A549 (cell line): ENCODE measurements at regions not wholly inside any gene's neighbourhood (a gene's known extent, or its start where the extent isn't known, plus 50 kb on each side); places are given as distances from the start of the nearest gene placed in this dataset.

Experiments
- ATAC-seq, 2 experiments: fragments of 200-7000 bp in 1 of 2; fragments of >200 bp in 1 of 2; cut with Nextera tagmentation in 1 of 2; cut with Tn5 transposase in 1 of 2; 3 replicates each; pipeline versions ENCODE4 v1.8.0 to v1.9.1; 2018 to 2020; ENCODE audit warnings: mild to moderate bottlenecking in 1 of 2, moderate library complexity in 1 of 2
- CTCF ChIA-PET: fragments of 300-600 bp; sonication (Branson Sonifier 250); formaldehyde crosslinking; extraction: SDS; loops from one replicate; lab custom pipeline; 2021; ENCODE audit warnings: antibody characterized with exemption, inconsistent platforms; lab: Yijun Ruan, JAX
- POLR2A ChIA-PET: fragments of 350-600 bp; formaldehyde crosslinking; extraction: SDS; loops from one replicate; lab custom pipeline; 2021; ENCODE audit warnings: antibody characterized with exemption, inconsistent platforms; lab: Yijun Ruan, JAX
- DNase-seq, 2 experiments: peaks; one replicate each; pipeline versions ENCODE4 v3.0.0 to v3.0.0-alpha.2; 2011 to 2016; ENCODE audit warnings: low read depth in 1 of 2, low spot score in 1 of 2
- FAIRE-seq: peaks from 2 replicates; lab custom pipeline; 2011; peaks lifted over from hg19 to GRCh38; lab: Jason Lieb, UNC
- H3K27ac ChIP-seq, 2 experiments: fragments of >200 bp; sonication (Bioruptor Twin); formaldehyde crosslinking; 3 replicates each; pipeline ENCODE4 v1.5.1; 2016 to 2017
- H3K4me1 ChIP-seq: fragments of >200 bp; sonication (Bioruptor Twin); formaldehyde crosslinking; 3 replicates; pipeline ENCODE4 v1.6.1; 2016
- H3K4me2 ChIP-seq: fragments of >200 bp; sonication (Bioruptor Twin); formaldehyde crosslinking; 3 replicates; pipeline ENCODE4 v1.6.1; 2016
- H3K4me3 ChIP-seq: fragments of >200 bp; sonication (Bioruptor Twin); formaldehyde crosslinking; 3 replicates; pipeline ENCODE4 v1.5.1; 2016
- H3K9me3 ChIP-seq: fragments of >200 bp; sonication (Bioruptor Twin); formaldehyde crosslinking; 3 replicates; pipeline ENCODE4 v1.6.1; 2016
- ATOH8 ChIP-seq: fragments of 250-450 bp; sonication (Bioruptor Pico); IDR thresholded peaks from 2 replicates; pipeline ENCODE4 v1.5.0; 2020; ENCODE audit warnings: low read depth, mild to moderate bottlenecking, moderate library complexity
- CBX2 ChIP-seq: fragments of 200-600 bp; sonication (generic); IDR thresholded peaks from 2 replicates; pipeline ENCODE4 v1.6.1; 2016; ENCODE audit warnings: low read depth, mild to moderate bottlenecking, borderline replicate concordance
- CEBPB ChIP-seq, 2 experiments: fragments of >200 bp in 1 of 2; sonication (Bioruptor Twin) in 1 of 2; formaldehyde crosslinking in 1 of 2; IDR thresholded peaks; 2 replicates each; pipeline ENCODE4 v1.6.1; 2012 to 2016
- CHD2 ChIP-seq: fragments of 150-350 bp; IDR thresholded peaks from 2 replicates; pipeline ENCODE4 v1.6.1; 2014; ENCODE audit warnings: low read length; ENCODE audit not compliant: partially characterized antibody
- E2F6 ChIP-seq: IDR thresholded peaks from 2 replicates; pipeline ENCODE4 v1.6.1; 2012; ENCODE audit warnings: low read depth, borderline replicate concordance
- EHMT2 ChIP-seq: fragments of 200-600 bp; sonication (generic); IDR thresholded peaks from 2 replicates; pipeline ENCODE4 v1.6.1; 2016; ENCODE audit warnings: antibody characterized with exemption, low read depth, mild to moderate bottlenecking, moderate library complexity
- ELK1 ChIP-seq: fragments of 150-350 bp; IDR thresholded peaks from 2 replicates; pipeline ENCODE4 v1.6.1; 2014; ENCODE audit warnings: low read depth, mild to moderate bottlenecking, low read length
- ESRRA ChIP-seq: fragments of 150-350 bp; IDR thresholded peaks from 2 replicates; pipeline ENCODE4 v1.6.1; 2014; ENCODE audit warnings: mild to moderate bottlenecking, low read length, borderline replicate concordance
- FOSL2 ChIP-seq, 2 experiments: fragments of 450-650 bp in 1 of 2; fragments of >200 bp in 1 of 2; sonication (Bioruptor Twin) in 1 of 2; formaldehyde crosslinking; IDR thresholded peaks; 2 replicates each; pipeline versions ENCODE4 v1.5.0 to v1.6.1; 2016 to 2020; ENCODE audit warnings: mild to moderate bottlenecking in 1 of 2, moderate library complexity in 1 of 2
- HES2 ChIP-seq: fragments of >200 bp; sonication (Bioruptor Twin); formaldehyde crosslinking; IDR thresholded peaks from 2 replicates; pipeline ENCODE4 v1.6.1; 2016
- HEYL ChIP-seq: fragments of 250-450 bp; sonication (Bioruptor Pico); IDR thresholded peaks from 2 replicates; pipeline ENCODE4 v1.8.0; 2021; ENCODE audit warnings: mild to moderate bottlenecking, moderate library complexity
- HOXB13 ChIP-seq: fragments of 250-450 bp; sonication (Bioruptor Pico); IDR thresholded peaks from 2 replicates; pipeline ENCODE4 v1.5.0; 2020; ENCODE audit warnings: low read depth, mild to moderate bottlenecking, moderate library complexity
- JUNB ChIP-seq: fragments of >200 bp; sonication (Bioruptor Twin); formaldehyde crosslinking; IDR thresholded peaks from 2 replicates; pipeline ENCODE4 v1.6.1; 2016
- KDM1A ChIP-seq: fragments of 200-600 bp; sonication (generic); IDR thresholded peaks from 2 replicates; pipeline ENCODE4 v1.6.1; 2016; ENCODE audit warnings: low read depth, mild to moderate bottlenecking
- MAZ ChIP-seq: fragments of 150-350 bp; IDR thresholded peaks from 2 replicates; pipeline ENCODE4 v1.6.1; 2014; ENCODE audit warnings: antibody characterized with exemption, low read depth, low read length, borderline replicate concordance
- NPAS2 ChIP-seq: fragments of 250-450 bp; sonication (Bioruptor Pico); IDR thresholded peaks from 2 replicates; pipeline ENCODE4 v1.8.0; 2022; ENCODE audit warnings: mild to moderate bottlenecking, moderate library complexity, borderline replicate concordance
- PHF8 ChIP-seq: fragments of 200-600 bp; sonication (generic); IDR thresholded peaks from 2 replicates; pipeline ENCODE4 v1.6.1; 2016; ENCODE audit warnings: low read depth, mild to moderate bottlenecking, antibody characterized with exemption, moderate library complexity, borderline replicate concordance
- POLR2A ChIP-seq: IDR thresholded peaks from 2 replicates; pipeline ENCODE4 v1.6.1; 2012; ENCODE audit warnings: mild to moderate bottlenecking, low read length
- RARB ChIP-seq: fragments of 250-450 bp; sonication (Bioruptor Pico); IDR thresholded peaks from 2 replicates; pipeline ENCODE4 v1.8.0; 2021; ENCODE audit warnings: mild to moderate bottlenecking, moderate library complexity
- REST ChIP-seq: fragments of 200-600 bp; sonication (generic); IDR thresholded peaks from 2 replicates; pipeline ENCODE4 v1.6.1; 2016; ENCODE audit warnings: antibody characterized with exemption, mild to moderate bottlenecking, moderate library complexity
- SREBF2 ChIP-seq: fragments of 450-650 bp; IDR thresholded peaks from 2 replicates; pipeline ENCODE4 v1.6.1; 2014; ENCODE audit warnings: mild to moderate bottlenecking, moderate library complexity
- TFCP2L1 ChIP-seq: fragments of 250-450 bp; sonication (Bioruptor Pico); IDR thresholded peaks from 2 replicates; pipeline ENCODE4 v1.5.0; 2021; ENCODE audit warnings: mild to moderate bottlenecking
- ZC3H11A ChIP-seq: fragments of 450-650 bp; IDR thresholded peaks from 2 replicates; pipeline ENCODE4 v1.6.1; 2014; ENCODE audit warnings: antibody characterized with exemption, mild to moderate bottlenecking
- ZFP36 ChIP-seq: fragments of 450-650 bp; IDR thresholded peaks from 2 replicates; pipeline ENCODE4 v1.6.1; 2014; ENCODE audit warnings: borderline replicate concordance; ENCODE audit not compliant: partially characterized antibody
- ZNF302 ChIP-seq: fragments of 250-450 bp; sonication (Bioruptor Pico); IDR thresholded peaks from 2 replicates; pipeline ENCODE4 v1.9.0; 2021; ENCODE audit warnings: inconsistent platforms, mild to moderate bottlenecking, moderate library complexity
- WGBS: methylation state at CpG from one replicate; pipeline ENCODE4 v1.1.6; 2017; ENCODE audit errors: missing lambda C conversion rate; 5-methylcytosine and 5-hydroxymethylcytosine counted together

GRCh38 chr14:38078393-38078792 lies 129.3 kb upstream of the SSTR1 start:
- 10% methylated on average over 3 of the region's 3 CpGs for WGBS
- no peak overlapping the region for H3K4me3 ChIP-seq
- H3K4me2 ChIP-seq = peak overlapping the region; percentile 51; the same call in 1 of the 3 replicates
- ChIA-PET CTCF (no interaction called here), POLR2A (no interaction called here)
- peaks cover 8% of the 10 kb centered on the region; the same call in 2 of the 3 replicates for H3K4me1 ChIP-seq
- no peaks in the 10 kb centered on the region for H3K9me3 ChIP-seq
- ATAC-seq (no peak), FAIRE-seq (no peak), DNase-seq (no peak)
- TF ChIP-seq RARB (CRISPR knock-in tag) (no peak), TFCP2L1 (CRISPR knock-in tag) (no peak), HES2 (no peak), E2F6 (no peak), ATOH8 (no peak), MAZ (no peak), ELK1 (no peak), ZNF302 (CRISPR knock-in tag) (no peak), CBX2 (no peak), CEBPB (IDR thresholded peaks at IDR 0.05) (no peak), FOSL2 (IDR thresholded peaks at IDR 0.05) (no peak), FOSL2 (CRISPR knock-in tag; IDR thresholded peaks at IDR 0.05) (no peak), REST (no peak)
- H3K27ac ChIP-seq = no peak overlapping the region

GRCh38 chr14:38079268-38079667 lies 128.4 kb upstream of the SSTR1 start:
- Histone ChIP-seq H3K4me3 (no peak overlapping the region), H3K4me2 (peak overlapping the region; percentile 51; the same call in 2 of the 3 replicates), H3K27ac (no peak overlapping the region), H3K9me3 (no peaks in the 10 kb centered on the region), H3K4me1 (peaks cover 8% of the 10 kb centered on the region; the same call in 2 of the 3 replicates)
- FAIRE-seq (no peak), DNase-seq (peak; percentile 6 to 36), ATAC-seq (peak; percentile 44 to 62; a peak in 4 of 6 replicates)
- TF ChIP-seq ZC3H11A (no peak), CEBPB (IDR thresholded peaks at IDR 0.05) (0 out of 4 replicates have a peak, but pooled peaks of 1 of the 2 experiments have one; percentile 14), ZFP36 (no peak), NPAS2 (no peak)
- 3% methylated on average over 1 of the region's 1 CpG for WGBS
- ChIA-PET POLR2A (no interaction called here), CTCF (no interaction called here)

- 4% methylated on average over 1 of the region's 1 CpG for WGBS
- DNase-seq (no peak), FAIRE-seq (no peak), ATAC-seq (no peak)
- TF ChIP-seq CHD2 = no peak
- TF ChIP-seq SREBF2 = no peak
- no peak for TF ChIP-seq KDM1A
- no peak for TF ChIP-seq TFCP2L1 (CRISPR knock-in tag)
- no peak for TF ChIP-seq EHMT2
- TF ChIP-seq POLR2A = no peak
- TF ChIP-seq HOXB13 (CRISPR knock-in tag) = no peak
- no peak for TF ChIP-seq E2F6
- TF ChIP-seq PHF8 = no peak
- no peak for TF ChIP-seq ESRRA
- TF ChIP-seq JUNB = no peak
- no peak for TF ChIP-seq HEYL (CRISPR knock-in tag)
- Histone ChIP-seq H3K4me2 (no peak overlapping the region; the same call in 2 of the 3 replicates), H3K9me3 (no peaks in the 10 kb centered on the region), H3K4me3 (no peak overlapping the region), H3K27ac (no peak overlapping the region), H3K4me1 (peaks cover 8% of the 10 kb centered on the region; the same call in 2 of the 3 replicates)
- ChIA-PET CTCF (no interaction called here), POLR2A (no interaction called here)
Measured at GRCh38 chr14:38079886-38080285, 127.8 kb upstream of the SSTR1 start.
